GM18502 (cell line): ENCODE measurements at regions not wholly inside any gene's neighbourhood (a gene's known extent, or its start where the extent isn't known, plus 50 kb on each side); places are given as distances from the start of the nearest gene placed in this dataset.
"Not testable (repeated sequence)": the region's sequence is repeated elsewhere in the genome, so short reads cannot be mapped to it uniquely, and the experiment has no call there.

Experiments used
- ATAC-seq: cut with Tn5 transposase; IDR thresholded peaks from one replicate; pipeline ENCODE4 v1.9.1; 2021; ENCODE audit warnings: mild to moderate bottlenecking; ENCODE audit not compliant: unreplicated experiment, poor library complexity

GRCh38 chr2:17460371-17461086, 57.7 kb downstream of the RAD51AP2 start:
- ATAC-seq: no peak

- ATAC-seq: no peak
Observed at GRCh38 chr2:17455343-17455742, 62.9 kb downstream of the RAD51AP2 start.

GRCh38 chr2:17446191-17446590, 72.0 kb downstream of the RAD51AP2 start:
- ATAC-seq: not testable (repeated sequence)

GRCh38 chr2:17445744-17446143, 72.5 kb downstream of the RAD51AP2 start:
- no peak for ATAC-seq

- no peak for ATAC-seq
Observed at GRCh38 chr2:17442334-17442733, 75.9 kb downstream of the RAD51AP2 start.

GRCh38 chr2:17441790-17442189, 76.5 kb downstream of the RAD51AP2 start:
- ATAC-seq: no peak

GRCh38 chr2:17441055-17441771, 77.0 kb downstream of the RAD51AP2 start:
- no peak for ATAC-seq

GRCh38 chr2:17430326-17430725, 87.9 kb downstream of the RAD51AP2 start:
- ATAC-seq: no peak

GRCh38 chr2:17429130-17429529, 89.1 kb downstream of the RAD51AP2 start:
- ATAC-seq: no peak

- ATAC-seq: no peak
Observed at GRCh38 chr2:17427401-17427800, 90.8 kb downstream of the RAD51AP2 start.

- no peak for ATAC-seq
Observed at GRCh38 chr2:17426743-17427142, 91.5 kb downstream of the RAD51AP2 start.

GRCh38 chr2:17422061-17422460, 96.2 kb downstream of the RAD51AP2 start:
- no peak for ATAC-seq

- ATAC-seq: no peak
Observed at GRCh38 chr2:17416884-17417391, 101.3 kb downstream of the RAD51AP2 start.

- ATAC-seq: no peak
Observed at GRCh38 chr2:17413036-17413435, 105.2 kb downstream of the RAD51AP2 start.

- ATAC-seq: no peak
Observed at GRCh38 chr2:17401096-17401495, 117.1 kb downstream of the RAD51AP2 start.

- ATAC-seq: no peak
Observed at GRCh38 chr2:17398770-17399169, 119.5 kb downstream of the RAD51AP2 start.

- ATAC-seq: no peak
Observed at GRCh38 chr2:17388798-17389197, 129.4 kb downstream of the RAD51AP2 start.

- no peak for ATAC-seq
Observed at GRCh38 chr2:17387591-17387990, 130.6 kb downstream of the RAD51AP2 start.

- ATAC-seq: no peak
Observed at GRCh38 chr2:17386771-17387170, 131.5 kb downstream of the RAD51AP2 start.

GRCh38 chr2:17380003-17380402, 138.2 kb downstream of the RAD51AP2 start:
- ATAC-seq: no peak

GRCh38 chr2:17375262-17375661, 143.0 kb downstream of the RAD51AP2 start:
- ATAC-seq: no peak

- no peak for ATAC-seq
Observed at GRCh38 chr2:17373741-17374140, 144.5 kb downstream of the RAD51AP2 start.
